ENCODE measurements at regions not wholly inside any gene's neighbourhood (a gene's known extent, or its start where the extent isn't known, plus 50 kb on each side); places are given as distances from the start of the nearest gene placed in this dataset.

DNA sequence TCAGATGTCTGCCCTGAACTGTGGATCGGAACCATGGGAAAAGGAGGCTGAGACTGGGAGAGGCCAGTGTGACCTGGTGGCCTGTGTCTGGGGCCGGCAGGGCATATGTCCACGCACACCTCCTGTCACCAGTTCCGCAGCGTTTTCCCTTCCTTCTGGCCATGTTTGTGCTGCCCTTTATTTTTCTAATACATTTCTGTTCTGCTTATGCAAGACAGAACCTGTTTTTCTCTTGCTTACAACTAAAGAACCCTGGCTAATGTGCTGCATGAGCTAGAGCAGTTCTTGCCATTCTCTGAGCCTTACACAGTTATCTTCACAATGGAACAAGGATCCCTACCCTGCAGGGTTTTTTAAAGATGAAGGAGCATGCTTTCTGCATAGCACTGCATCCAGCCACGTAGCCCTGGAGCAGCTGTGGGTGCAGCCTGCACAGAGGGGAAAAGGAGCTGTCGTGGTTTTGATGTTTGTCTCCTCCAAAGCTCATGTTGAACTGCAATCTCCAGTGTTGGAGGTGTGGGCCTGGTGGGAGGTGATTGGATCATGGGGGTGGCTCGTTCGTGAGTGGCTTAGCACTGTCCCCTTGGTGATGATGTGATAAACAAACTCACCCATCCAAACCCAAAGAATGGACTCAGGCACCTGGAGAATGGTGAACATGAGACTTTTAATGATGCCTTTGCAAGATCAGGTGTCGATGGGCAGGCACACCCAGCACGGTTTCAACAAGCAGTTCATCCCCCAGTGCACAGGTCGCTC, 84.8 kb upstream of the SHANK2 start:
- H3K27me3 Mint-ChIP-seq (ENCODE audit: low read depth) = no peaks in the 10 kb centered on the region
- H3K36me3 Mint-ChIP-seq (ENCODE audit: low read depth) = no peaks in the 10 kb centered on the region
- CTCF ChIA-PET = no interaction called here
- DNase-seq (no peak), ATAC-seq (no peak)
- no peak overlapping the region for H3K27ac Mint-ChIP-seq
- H3K9me3 Mint-ChIP-seq (ENCODE audit: insufficient read depth) = peaks cover 4% of the 10 kb centered on the region
- POLR2A ChIA-PET = no interaction called here
- H3K4me3 Mint-ChIP-seq = no peak overlapping the region
- H3K4me1 Mint-ChIP-seq (ENCODE audit: low read depth) = no peaks in the 10 kb centered on the region

DNA sequence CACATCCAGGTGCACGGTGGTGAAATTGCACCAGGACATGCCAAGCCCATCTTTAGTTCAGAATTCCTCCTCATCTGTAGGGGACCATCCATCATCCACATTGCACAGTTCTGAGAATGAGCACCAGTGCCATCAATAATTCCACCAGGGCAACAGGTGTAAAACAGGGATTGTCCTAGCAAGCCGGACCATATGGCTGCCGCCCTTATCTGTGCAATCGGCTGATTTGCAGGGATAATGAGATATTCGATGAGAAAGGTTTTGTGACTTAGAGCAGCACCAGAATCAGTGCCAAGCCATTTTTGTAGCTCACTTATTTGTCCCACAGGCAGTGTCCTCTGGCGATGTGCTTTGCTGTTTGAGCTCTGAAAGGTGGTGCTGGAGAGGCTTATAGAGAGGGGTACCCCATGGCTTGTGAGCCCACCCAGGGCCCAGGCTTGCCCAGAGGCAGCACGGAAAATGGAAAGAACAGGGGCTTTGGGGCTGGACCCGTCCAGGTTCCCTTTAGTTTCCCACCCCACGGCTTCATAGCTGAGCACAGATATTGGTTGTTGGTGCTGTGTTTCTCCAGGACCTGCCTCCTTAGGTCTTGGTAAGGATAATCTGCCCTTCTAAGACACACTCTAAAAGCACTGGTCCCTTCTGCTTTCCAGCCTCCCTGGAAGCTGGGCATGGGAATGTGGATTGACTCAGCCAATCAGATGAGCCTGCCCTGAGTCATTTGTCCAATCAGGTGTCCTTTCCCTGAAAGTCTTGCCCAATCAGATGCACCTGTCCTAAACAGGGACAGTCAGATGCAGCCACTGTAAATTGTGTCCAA, 84.0 kb upstream of the SHANK2 start:
- no peaks in the 10 kb centered on the region for H3K4me1 Mint-ChIP-seq (ENCODE audit: low read depth)
- peaks cover 4% of the 10 kb centered on the region for H3K9me3 Mint-ChIP-seq (ENCODE audit: insufficient read depth)
- H3K27ac Mint-ChIP-seq = no peak overlapping the region
- no peak overlapping the region for H3K4me3 Mint-ChIP-seq
- H3K27me3 Mint-ChIP-seq (ENCODE audit: low read depth) = no peaks in the 10 kb centered on the region
- ChIA-PET CTCF (no interaction called here), POLR2A (no interaction called here)
- ATAC-seq (no peak), DNase-seq (no peak)
- no peaks in the 10 kb centered on the region for H3K36me3 Mint-ChIP-seq (ENCODE audit: low read depth)

DNA sequence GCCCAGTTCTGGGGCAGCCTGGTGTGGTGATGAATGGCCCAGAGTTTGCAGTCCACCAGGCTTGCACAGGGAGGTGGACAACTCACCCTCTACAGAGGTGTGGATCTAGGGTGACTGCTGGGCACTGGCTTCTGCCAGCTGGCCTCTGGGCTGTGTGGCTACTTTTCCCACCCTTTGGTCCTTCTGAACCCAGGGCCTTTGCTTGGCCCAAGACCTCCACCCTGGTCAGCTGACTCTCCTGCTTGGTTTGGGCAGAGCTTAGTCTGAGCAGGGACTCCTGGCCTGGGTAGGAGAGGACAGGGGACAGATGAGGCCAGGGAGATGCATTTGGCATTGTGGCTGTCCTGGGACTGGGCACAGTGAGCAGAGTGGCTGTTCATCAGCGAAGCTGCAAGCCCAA, 83.0 kb upstream of the SHANK2 start:
- Mint-ChIP-seq H3K36me3 (ENCODE audit: low read depth) (no peaks in the 10 kb centered on the region), H3K4me1 (ENCODE audit: low read depth) (no peaks in the 10 kb centered on the region), H3K27ac (no peak overlapping the region), H3K27me3 (ENCODE audit: low read depth) (no peaks in the 10 kb centered on the region), H3K9me3 (ENCODE audit: insufficient read depth) (peaks cover 4% of the 10 kb centered on the region), H3K4me3 (no peak overlapping the region)
- POLR2A ChIA-PET = no interaction called here
- no peak for ATAC-seq
- CTCF ChIA-PET = no interaction called here
- no peak for DNase-seq

DNA sequence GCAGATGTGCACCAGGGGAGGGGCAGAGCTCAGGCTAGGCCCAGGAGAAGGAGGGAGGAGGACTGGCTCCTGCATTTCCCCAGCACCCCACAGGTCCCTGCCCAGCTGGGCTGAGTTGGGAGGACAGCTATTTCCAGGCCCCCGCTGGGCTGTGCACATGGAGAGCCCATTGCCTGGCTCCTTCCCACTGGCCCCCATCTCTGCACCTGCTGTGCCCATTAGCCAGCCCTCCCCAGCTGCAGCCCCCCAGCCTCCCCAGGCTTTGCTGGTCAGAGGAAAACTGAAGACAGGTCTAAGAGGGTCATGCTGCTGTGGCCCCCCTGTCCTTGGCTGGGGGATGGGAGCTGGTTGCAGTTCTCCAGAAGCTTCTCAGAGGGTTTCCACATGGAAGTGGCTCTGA, 81.8 kb upstream of the SHANK2 start:
- ChIA-PET POLR2A (no interaction called here), CTCF (no interaction called here)
- no peaks in the 10 kb centered on the region for H3K27me3 Mint-ChIP-seq (ENCODE audit: low read depth)
- no peaks in the 10 kb centered on the region for H3K36me3 Mint-ChIP-seq (ENCODE audit: low read depth)
- H3K4me1 Mint-ChIP-seq (ENCODE audit: low read depth) = no peaks in the 10 kb centered on the region
- no peak for ATAC-seq
- H3K4me3 Mint-ChIP-seq = no peak overlapping the region
- H3K9me3 Mint-ChIP-seq (ENCODE audit: insufficient read depth) = peaks cover 4% of the 10 kb centered on the region
- H3K27ac Mint-ChIP-seq = no peak overlapping the region
- no peak for DNase-seq

DNA sequence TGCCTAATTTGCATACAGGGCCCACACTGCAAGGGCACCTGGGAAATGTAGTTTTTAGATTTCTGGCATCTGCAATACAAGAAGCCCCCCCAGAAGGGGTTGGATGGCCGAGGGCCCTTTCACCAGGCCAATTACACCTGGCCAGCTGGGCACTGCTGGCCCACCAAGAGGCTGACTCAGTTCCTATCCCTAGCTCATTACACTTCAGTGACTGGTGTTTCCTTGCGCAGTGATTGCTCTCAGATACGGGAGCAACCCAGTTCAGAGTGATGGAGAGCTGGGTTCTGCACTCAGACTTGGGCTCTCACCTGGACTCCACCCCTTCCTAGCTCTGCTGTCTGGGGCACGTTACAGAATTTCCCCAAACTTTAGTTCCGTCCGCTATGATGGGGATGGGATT, 81.1 kb upstream of the SHANK2 start:
- Mint-ChIP-seq H3K4me1 (ENCODE audit: low read depth) (no peaks in the 10 kb centered on the region), H3K27me3 (ENCODE audit: low read depth) (no peaks in the 10 kb centered on the region), H3K27ac (no peak overlapping the region), H3K9me3 (ENCODE audit: insufficient read depth) (peaks cover 4% of the 10 kb centered on the region), H3K4me3 (no peak overlapping the region), H3K36me3 (ENCODE audit: low read depth) (no peaks in the 10 kb centered on the region)
- no peak for ATAC-seq
- ChIA-PET POLR2A (no interaction called here), CTCF (no interaction called here)
- no peak for DNase-seq

DNA sequence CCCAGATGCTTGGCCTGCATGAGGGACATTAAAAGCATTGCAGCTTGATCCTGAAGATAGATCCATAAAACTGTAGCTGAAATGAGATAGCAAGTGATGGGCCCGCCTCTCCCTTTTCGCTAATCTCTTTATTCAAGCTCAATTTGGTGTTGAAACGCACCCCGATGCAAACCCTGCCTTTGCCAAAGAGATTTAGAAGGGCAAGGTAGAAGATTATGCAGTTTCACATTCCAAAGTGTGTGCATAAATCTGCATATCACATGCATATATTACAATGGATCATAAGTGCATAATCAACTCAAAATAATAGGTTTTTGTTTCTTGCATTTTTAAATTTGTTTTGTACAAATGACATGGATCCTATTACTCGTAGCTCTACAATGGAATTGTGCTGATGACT, 80.1 kb upstream of the SHANK2 start:
- ATAC-seq (no peak), DNase-seq (no peak)
- ChIA-PET POLR2A (no interaction called here), CTCF (no interaction called here)
- Mint-ChIP-seq H3K36me3 (ENCODE audit: low read depth) (no peaks in the 10 kb centered on the region), H3K9me3 (ENCODE audit: insufficient read depth) (peaks cover 4% of the 10 kb centered on the region), H3K27ac (no peak overlapping the region), H3K4me1 (ENCODE audit: low read depth) (no peaks in the 10 kb centered on the region), H3K4me3 (no peak overlapping the region), H3K27me3 (ENCODE audit: low read depth) (no peaks in the 10 kb centered on the region)

DNA sequence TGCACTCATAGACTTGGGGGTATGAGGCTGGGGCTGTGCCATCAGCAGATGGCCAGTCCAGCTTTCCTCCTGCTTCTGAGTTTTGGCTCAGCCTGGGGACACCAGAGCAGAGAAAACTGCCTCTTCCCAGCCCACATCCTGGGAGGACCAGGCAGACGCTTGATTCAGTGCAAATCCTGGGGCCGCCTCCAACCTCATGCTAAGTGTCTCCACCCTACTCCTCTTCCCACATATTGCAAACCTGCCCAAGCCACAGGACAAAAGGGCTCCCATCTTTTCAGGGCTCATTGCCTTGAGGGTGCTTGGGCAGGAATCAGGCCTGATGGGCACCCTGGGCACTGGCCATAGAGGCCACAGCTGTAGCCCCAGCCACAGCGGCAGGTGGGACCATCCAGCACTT, 79.7 kb upstream of the SHANK2 start:
- ATAC-seq (no peak), DNase-seq (no peak)
- H3K9me3 Mint-ChIP-seq (ENCODE audit: insufficient read depth) = peaks cover 4% of the 10 kb centered on the region
- ChIA-PET CTCF (no interaction called here), POLR2A (no interaction called here)
- no peaks in the 10 kb centered on the region for H3K27me3 Mint-ChIP-seq (ENCODE audit: low read depth)
- no peaks in the 10 kb centered on the region for H3K36me3 Mint-ChIP-seq (ENCODE audit: low read depth)
- H3K4me3 Mint-ChIP-seq = no peak overlapping the region
- no peak overlapping the region for H3K27ac Mint-ChIP-seq
- no peaks in the 10 kb centered on the region for H3K4me1 Mint-ChIP-seq (ENCODE audit: low read depth)

DNA sequence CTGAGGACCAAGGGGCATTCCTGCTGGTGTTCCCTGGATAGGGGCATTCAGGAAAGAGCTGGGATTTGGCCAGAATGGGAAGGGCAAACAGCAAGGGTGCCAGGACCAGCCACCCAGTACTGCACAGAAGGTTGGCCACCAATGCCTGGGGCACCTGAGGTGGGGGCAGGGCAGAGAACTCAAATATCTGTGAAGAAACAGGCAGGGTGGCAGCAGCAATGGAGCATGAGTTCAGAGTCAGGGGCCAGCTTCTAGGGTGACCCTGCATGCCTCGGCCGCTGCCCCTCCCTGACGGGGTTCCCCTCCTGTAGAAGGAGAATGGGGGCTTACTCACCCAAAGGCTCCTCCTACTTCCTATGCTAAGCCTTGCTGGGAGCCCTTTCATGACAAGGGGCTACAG, 79.3 kb upstream of the SHANK2 start:
- ChIA-PET CTCF (no interaction called here), POLR2A (no interaction called here)
- no peaks in the 10 kb centered on the region for H3K36me3 Mint-ChIP-seq (ENCODE audit: low read depth)
- peaks cover 4% of the 10 kb centered on the region for H3K9me3 Mint-ChIP-seq (ENCODE audit: insufficient read depth)
- no peaks in the 10 kb centered on the region for H3K4me1 Mint-ChIP-seq (ENCODE audit: low read depth)
- no peak overlapping the region for H3K27ac Mint-ChIP-seq
- H3K27me3 Mint-ChIP-seq (ENCODE audit: low read depth) = no peaks in the 10 kb centered on the region
- DNase-seq (no peak), ATAC-seq (no peak)
- H3K4me3 Mint-ChIP-seq = no peak overlapping the region

DNA sequence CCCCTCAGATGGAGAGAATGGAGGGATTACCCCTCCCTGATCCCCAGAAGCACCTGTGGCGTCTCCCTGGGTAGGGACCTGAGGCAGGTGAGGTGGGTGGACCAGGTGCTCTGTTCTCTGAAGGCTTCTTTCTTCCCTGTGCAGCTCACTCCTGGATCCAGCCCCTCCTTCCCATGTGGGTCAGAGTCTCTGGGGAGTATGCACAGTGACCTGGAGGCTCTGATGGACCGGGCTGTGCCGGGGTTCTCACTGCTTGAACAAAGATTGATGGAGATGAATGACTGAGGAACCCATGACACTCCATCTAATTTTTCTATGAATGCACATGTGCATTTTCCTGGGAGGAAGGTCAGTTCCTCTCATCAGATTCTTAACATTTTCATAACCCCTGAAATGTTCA, 78.6 kb upstream of the SHANK2 start:
- H3K4me3 Mint-ChIP-seq = no peak overlapping the region

DNA sequence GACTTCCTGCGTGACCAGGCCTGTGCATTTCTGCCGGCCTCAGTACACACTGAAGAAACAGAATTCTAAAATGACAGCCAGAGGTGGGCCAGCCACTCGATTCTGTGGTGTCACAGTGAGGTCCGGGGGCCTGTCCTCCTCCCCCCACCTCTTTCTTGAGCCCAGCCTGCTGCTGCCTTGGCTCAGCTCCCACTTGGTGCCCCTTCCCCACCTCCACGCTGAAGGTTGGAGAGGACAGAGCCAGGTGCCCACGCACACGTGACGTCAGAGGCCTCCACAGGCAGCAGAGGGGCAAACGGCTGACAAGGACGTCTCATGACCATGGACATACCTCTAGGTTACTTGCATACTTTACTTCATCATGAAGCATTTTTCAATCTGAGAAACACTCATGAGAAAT, 78.0 kb upstream of the SHANK2 start:
- POLR2A ChIA-PET = no interaction called here

More for the DNA sequence above, 78.6 kb upstream of the SHANK2 start:
- no peak for ATAC-seq
- no peaks in the 10 kb centered on the region for H3K27me3 Mint-ChIP-seq (ENCODE audit: low read depth)
- ChIA-PET POLR2A (no interaction called here), CTCF (no interaction called here)
- no peak overlapping the region for H3K27ac Mint-ChIP-seq
- peaks cover 4% of the 10 kb centered on the region for H3K9me3 Mint-ChIP-seq (ENCODE audit: insufficient read depth)
- H3K36me3 Mint-ChIP-seq (ENCODE audit: low read depth) = no peaks in the 10 kb centered on the region
- DNase-seq = no peak
- no peaks in the 10 kb centered on the region for H3K4me1 Mint-ChIP-seq (ENCODE audit: low read depth)

DNA sequence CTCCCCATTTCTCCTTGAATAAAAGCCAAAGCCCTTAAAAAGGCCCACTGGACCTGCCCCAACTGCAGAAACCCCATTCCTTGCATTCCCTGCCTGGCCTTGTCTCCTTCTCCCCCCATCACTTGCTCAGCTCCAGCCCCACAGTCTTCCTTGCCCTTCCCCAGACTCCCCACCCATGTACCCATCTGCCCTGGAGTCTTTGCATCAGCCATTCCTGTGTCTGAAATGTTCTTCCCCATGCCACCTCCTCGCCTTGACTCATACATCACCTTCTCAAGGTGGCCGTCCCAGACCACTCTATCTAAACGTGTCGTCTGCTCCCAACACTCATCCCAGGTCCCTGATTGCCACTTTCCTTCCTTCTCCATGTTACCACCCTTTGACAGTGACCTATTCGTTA, 77.4 kb upstream of the SHANK2 start:
- peaks cover 4% of the 10 kb centered on the region for H3K9me3 Mint-ChIP-seq (ENCODE audit: insufficient read depth)
- no peaks in the 10 kb centered on the region for H3K27me3 Mint-ChIP-seq (ENCODE audit: low read depth)
- H3K36me3 Mint-ChIP-seq (ENCODE audit: low read depth) = no peaks in the 10 kb centered on the region
- DNase-seq (no peak), ATAC-seq (no peak)
- no peak overlapping the region for H3K27ac Mint-ChIP-seq
- no peaks in the 10 kb centered on the region for H3K4me1 Mint-ChIP-seq (ENCODE audit: low read depth)
- H3K4me3 Mint-ChIP-seq = no peak overlapping the region
- ChIA-PET CTCF (no interaction called here), POLR2A (no interaction called here)

More for the DNA sequence above, 78.0 kb upstream of the SHANK2 start:
- DNase-seq = no peak
- H3K9me3 Mint-ChIP-seq (ENCODE audit: insufficient read depth) = peaks cover 4% of the 10 kb centered on the region
- no peaks in the 10 kb centered on the region for H3K27me3 Mint-ChIP-seq (ENCODE audit: low read depth)
- no peak overlapping the region for H3K27ac Mint-ChIP-seq
- ATAC-seq = no peak
- H3K36me3 Mint-ChIP-seq (ENCODE audit: low read depth) = no peaks in the 10 kb centered on the region
- H3K4me3 Mint-ChIP-seq = no peak overlapping the region
- no peaks in the 10 kb centered on the region for H3K4me1 Mint-ChIP-seq (ENCODE audit: low read depth)
- CTCF ChIA-PET = no interaction called here

DNA sequence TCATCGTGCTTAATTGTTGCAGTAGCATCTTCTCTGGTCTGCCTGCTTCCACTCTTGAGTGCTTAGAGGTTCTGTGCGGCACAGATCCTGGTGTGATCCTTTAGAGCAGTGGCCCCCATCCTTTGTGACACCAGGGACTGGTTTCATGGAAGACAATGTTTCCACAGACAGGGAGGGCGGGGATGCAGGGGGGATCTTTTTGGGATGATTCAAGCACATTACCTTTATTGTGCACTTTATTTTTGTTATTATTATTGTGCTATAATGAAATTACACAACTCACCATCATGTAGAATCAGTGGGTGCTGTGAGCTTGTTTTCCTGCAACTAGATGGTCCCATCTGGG, 76.8 kb upstream of the SHANK2 start:
- POLR2A ChIA-PET = no interaction called here
- Mint-ChIP-seq H3K9me3 (ENCODE audit: insufficient read depth) (peaks cover 4% of the 10 kb centered on the region), H3K36me3 (ENCODE audit: low read depth) (no peaks in the 10 kb centered on the region), H3K4me1 (ENCODE audit: low read depth) (no peaks in the 10 kb centered on the region), H3K27ac (no peak overlapping the region), H3K27me3 (ENCODE audit: low read depth) (no peaks in the 10 kb centered on the region), H3K4me3 (no peak overlapping the region)
- CTCF ChIA-PET = no interaction called here
- ATAC-seq (no peak), DNase-seq (no peak)

Data from activated CD8-positive, alpha-beta T cell treated with anti-CD3 and anti-CD28 coated beads, Interleukin-2, amount 10 ng/mL, durations not matched to agents 7 days and 5 days (primary cell).